ENCODE measurements at regions not wholly inside any gene's neighbourhood (a gene's known extent, or its start where the extent isn't known, plus 50 kb on each side); places are given as distances from the start of the nearest gene placed in this dataset.

- no peak for TF ChIP-seq CTCF (IDR thresholded peaks at IDR 0.05; ENCODE audit: control insufficient read depth, extremely low read depth, insufficient read depth)
- DNase-seq (ENCODE audit: low read depth): no peak
- H3K4me3 ChIP-seq (ENCODE audit: low read depth, low read length): no peak overlapping the region
These were observed 671.0 kb upstream of the SLITRK1 start for GRCh38 chr13:84553227-84553626.

GRCh38 chr13:84543962-84544361, 661.7 kb upstream of the SLITRK1 start:
- DNase-seq (ENCODE audit: low read depth): no peak
- no peak overlapping the region for H3K4me3 ChIP-seq (ENCODE audit: low read depth, low read length)
- no peak for TF ChIP-seq CTCF (IDR thresholded peaks at IDR 0.05; ENCODE audit: control insufficient read depth, extremely low read depth, insufficient read depth)

- no peak for TF ChIP-seq CTCF (IDR thresholded peaks at IDR 0.05; ENCODE audit: control insufficient read depth, extremely low read depth, insufficient read depth)
- H3K4me3 ChIP-seq (ENCODE audit: low read depth, low read length): no peak overlapping the region
- no peak for DNase-seq (ENCODE audit: low read depth)
These were observed 660.1 kb upstream of the SLITRK1 start for GRCh38 chr13:84542348-84542747.

GRCh38 chr13:84536906-84537305, 654.6 kb upstream of the SLITRK1 start:
- DNase-seq (ENCODE audit: low read depth): no peak
- H3K4me3 ChIP-seq (ENCODE audit: low read depth, low read length): no peak overlapping the region
- TF ChIP-seq CTCF (IDR thresholded peaks at IDR 0.05; ENCODE audit: control insufficient read depth, extremely low read depth, insufficient read depth): no peak

- DNase-seq (ENCODE audit: low read depth): no peak
- no peak overlapping the region for H3K4me3 ChIP-seq (ENCODE audit: low read depth, low read length)
- TF ChIP-seq CTCF (IDR thresholded peaks at IDR 0.05; ENCODE audit: control insufficient read depth, extremely low read depth, insufficient read depth): no peak
These were observed 646.3 kb upstream of the SLITRK1 start for GRCh38 chr13:84528408-84529070.

- DNase-seq (ENCODE audit: low read depth): no peak
- H3K4me3 ChIP-seq (ENCODE audit: low read depth, low read length): no peak overlapping the region
- no peak for TF ChIP-seq CTCF (IDR thresholded peaks at IDR 0.05; ENCODE audit: control insufficient read depth, extremely low read depth, insufficient read depth)
These were observed 643.6 kb upstream of the SLITRK1 start for GRCh38 chr13:84525865-84526264.

- no peak for DNase-seq (ENCODE audit: low read depth)
- no peak for TF ChIP-seq CTCF (IDR thresholded peaks at IDR 0.05; ENCODE audit: control insufficient read depth, extremely low read depth, insufficient read depth)
- H3K4me3 ChIP-seq (ENCODE audit: low read depth, low read length): no peak overlapping the region
These were observed 642.3 kb upstream of the SLITRK1 start for GRCh38 chr13:84524586-84524985.

Measured in LNCaP clone FGC (cell line).